ENCODE measurements at regions not wholly inside any gene's neighbourhood (a gene's known extent, or its start where the extent isn't known, plus 50 kb on each side); places are given as distances from the start of the nearest gene placed in this dataset.

- DNase-seq (ENCODE audit: low read depth, low spot score): no peak
Measured at GRCh38 chr13:34411894-34412293, 530.2 kb upstream of the NBEA start.

- DNase-seq (ENCODE audit: low read depth, low spot score): no peak
Measured at GRCh38 chr13:34412295-34412694, 529.8 kb upstream of the NBEA start.

- no peak for DNase-seq (ENCODE audit: low read depth, low spot score)
Measured at GRCh38 chr13:34412817-34413375, 529.2 kb upstream of the NBEA start.

- no peak for DNase-seq (ENCODE audit: low read depth, low spot score)
Measured at GRCh38 chr13:34413538-34414210, 528.4 kb upstream of the NBEA start.

- no peak for DNase-seq (ENCODE audit: low read depth, low spot score)
Measured at GRCh38 chr13:34414616-34415015, 527.5 kb upstream of the NBEA start.

- no peak for DNase-seq (ENCODE audit: low read depth, low spot score)
Measured at GRCh38 chr13:34416971-34417380, 525.1 kb upstream of the NBEA start.

- DNase-seq (ENCODE audit: low read depth, low spot score): no peak
Measured at GRCh38 chr13:34417896-34418295, 524.2 kb upstream of the NBEA start.

- DNase-seq (ENCODE audit: low read depth, low spot score): no peak
Measured at GRCh38 chr13:34419025-34419424, 523.0 kb upstream of the NBEA start.

- no peak for DNase-seq (ENCODE audit: low read depth, low spot score)
Measured at GRCh38 chr13:34419755-34420154, 522.3 kb upstream of the NBEA start.

- DNase-seq (ENCODE audit: low read depth, low spot score): no peak
Measured at GRCh38 chr13:34420702-34421346, 521.2 kb upstream of the NBEA start.

GRCh38 chr13:34421347-34421719, 520.7 kb upstream of the NBEA start:
- no peak for DNase-seq (ENCODE audit: low read depth, low spot score)

GRCh38 chr13:34421858-34422475, 520.1 kb upstream of the NBEA start:
- no peak for DNase-seq (ENCODE audit: low read depth, low spot score)

- no peak for DNase-seq (ENCODE audit: low read depth, low spot score)
Measured at GRCh38 chr13:34422956-34423355, 519.1 kb upstream of the NBEA start.

GRCh38 chr13:34425327-34425949, 516.6 kb upstream of the NBEA start:
- no peak for DNase-seq (ENCODE audit: low read depth, low spot score)

GRCh38 chr13:34428911-34429310, 513.2 kb upstream of the NBEA start:
- no peak for DNase-seq (ENCODE audit: low read depth, low spot score)

GRCh38 chr13:34430294-34430693, 511.8 kb upstream of the NBEA start:
- no peak for DNase-seq (ENCODE audit: low read depth, low spot score)

GRCh38 chr13:34431827-34432581, 510.1 kb upstream of the NBEA start:
- no peak for DNase-seq (ENCODE audit: low read depth, low spot score)

- no peak for DNase-seq (ENCODE audit: low read depth, low spot score)
Measured at GRCh38 chr13:34435338-34435737, 506.7 kb upstream of the NBEA start.

- no peak for DNase-seq (ENCODE audit: low read depth, low spot score)
Measured at GRCh38 chr13:34437873-34438272, 504.2 kb upstream of the NBEA start.

- DNase-seq (ENCODE audit: low read depth, low spot score): no peak
Measured at GRCh38 chr13:34452831-34453230, 489.2 kb upstream of the NBEA start.
